T follicular helper cell (primary cell): ENCODE measurements at regions not wholly inside any gene's neighbourhood (a gene's known extent, or its start where the extent isn't known, plus 50 kb on each side); places are given as distances from the start of the nearest gene placed in this dataset.

Source experiments
- DNase-seq: peaks from one replicate; pipeline ENCODE4 v3.0.0-alpha.2; 2020; ENCODE audit warnings: low read depth

GRCh38 chr14:97584528-97584927, 787.3 kb downstream of the VRK1 start:
- DNase-seq: no peak

GRCh38 chr14:97592341-97592980, 795.3 kb downstream of the VRK1 start:
- no peak for DNase-seq

- no peak for DNase-seq
These were observed 797.1 kb downstream of the VRK1 start for GRCh38 chr14:97594306-97594705.

DNA sequence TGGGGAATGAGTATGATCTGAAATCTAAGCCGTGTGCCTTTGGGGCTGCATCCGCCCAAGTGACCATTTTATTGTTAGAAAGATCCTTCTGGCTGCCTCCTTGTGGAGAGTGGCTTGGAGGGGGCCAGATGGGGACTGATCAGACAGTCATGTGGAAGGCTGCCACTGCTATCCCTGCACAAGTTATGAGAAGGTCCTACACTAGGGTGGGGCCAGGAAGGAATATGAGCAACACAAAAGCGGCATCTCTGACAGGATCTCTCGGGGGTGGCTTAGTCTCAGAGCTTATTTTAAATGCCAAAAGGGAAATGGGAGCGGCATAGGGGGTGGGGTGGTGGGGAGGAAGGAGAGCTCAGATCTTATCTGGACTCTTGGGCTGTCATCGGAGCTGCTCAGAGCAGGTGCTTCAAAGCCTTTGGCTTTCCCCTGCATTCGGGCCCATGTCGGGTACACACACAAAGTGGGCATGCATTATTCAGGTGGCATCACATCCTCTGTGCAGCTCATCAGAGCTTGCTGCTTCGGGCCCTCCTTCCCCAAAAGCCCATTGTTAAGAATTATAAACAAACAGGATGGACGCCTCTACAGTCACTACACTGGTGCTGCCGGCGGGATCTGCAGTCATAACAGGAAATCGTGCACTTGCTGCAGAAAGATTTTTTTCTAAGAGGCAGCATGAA, 805.4 kb downstream of the VRK1 start:
- DNase-seq: peak; percentile 73

DNA sequence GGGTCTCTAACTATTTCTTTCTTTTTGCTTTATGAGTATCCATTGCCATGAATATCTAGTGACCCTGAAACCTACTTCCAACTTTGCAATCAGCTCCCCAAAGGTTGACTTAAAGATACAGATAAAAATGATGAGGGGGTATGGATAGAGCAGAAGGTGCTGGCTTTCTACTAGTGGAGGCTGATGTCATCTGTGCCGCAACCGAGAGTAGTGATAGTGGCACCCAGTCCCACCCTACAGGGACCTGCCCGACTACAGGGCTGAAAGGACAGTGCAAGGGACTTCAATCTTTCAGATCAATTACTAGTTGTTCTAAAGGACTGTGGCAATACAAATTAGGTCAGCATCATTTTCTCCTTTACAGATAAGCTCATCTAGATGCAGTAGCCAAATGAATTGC, 806.0 kb downstream of the VRK1 start:
- DNase-seq: peak; percentile 12

DNA sequence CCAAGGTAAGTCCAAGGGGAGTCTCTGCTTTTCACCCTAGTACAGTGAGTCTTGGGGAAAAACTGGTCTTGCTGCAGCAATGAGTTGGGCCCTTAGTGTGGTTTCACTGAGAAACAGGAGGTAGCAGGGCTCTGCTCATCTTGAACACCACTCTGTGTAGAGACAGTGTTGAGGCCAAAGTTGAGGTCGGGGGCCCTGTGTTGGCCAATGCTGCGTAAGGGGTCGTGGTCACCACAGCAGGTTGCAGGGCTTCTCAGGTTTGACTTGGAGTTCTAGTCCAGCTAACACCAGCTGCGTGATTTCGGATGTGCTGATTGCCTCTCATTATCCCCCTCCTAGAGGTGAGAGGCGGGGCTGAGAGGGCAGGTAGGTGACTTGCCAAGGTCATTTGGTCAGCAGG, 807.5 kb downstream of the VRK1 start:
- no peak for DNase-seq

- no peak for DNase-seq
These were observed 821.2 kb downstream of the VRK1 start for GRCh38 chr14:97618401-97618800.

GRCh38 chr14:97618917-97619690, 821.9 kb downstream of the VRK1 start:
- DNase-seq: no peak

GRCh38 chr14:97620066-97620465, 822.9 kb downstream of the VRK1 start:
- no peak for DNase-seq

- no peak for DNase-seq
These were observed 827.8 kb downstream of the VRK1 start for GRCh38 chr14:97624985-97625384.

DNA sequence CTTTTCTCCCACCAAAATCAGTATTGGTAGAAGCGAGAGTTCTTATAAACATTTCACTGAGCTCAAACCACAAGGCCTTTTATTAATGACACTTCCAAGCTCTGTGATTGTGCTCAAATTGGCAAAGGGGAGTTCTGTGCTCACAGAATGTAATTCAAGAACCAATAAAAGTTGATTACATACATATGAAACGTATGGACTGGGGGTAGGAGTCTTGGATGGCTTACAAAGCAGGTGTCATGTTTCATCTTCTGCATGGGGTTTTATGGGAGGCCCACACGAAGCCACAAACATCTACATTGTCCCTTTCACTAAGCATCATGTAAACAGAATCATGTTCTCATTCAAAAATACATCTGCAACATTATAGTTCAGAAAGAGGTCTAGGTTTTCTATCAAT, 828.3 kb downstream of the VRK1 start:
- DNase-seq: no peak

GRCh38 chr14:97626088-97626487, 828.9 kb downstream of the VRK1 start:
- no peak for DNase-seq

GRCh38 chr14:97630249-97630648, 833.1 kb downstream of the VRK1 start:
- DNase-seq: no peak

DNA sequence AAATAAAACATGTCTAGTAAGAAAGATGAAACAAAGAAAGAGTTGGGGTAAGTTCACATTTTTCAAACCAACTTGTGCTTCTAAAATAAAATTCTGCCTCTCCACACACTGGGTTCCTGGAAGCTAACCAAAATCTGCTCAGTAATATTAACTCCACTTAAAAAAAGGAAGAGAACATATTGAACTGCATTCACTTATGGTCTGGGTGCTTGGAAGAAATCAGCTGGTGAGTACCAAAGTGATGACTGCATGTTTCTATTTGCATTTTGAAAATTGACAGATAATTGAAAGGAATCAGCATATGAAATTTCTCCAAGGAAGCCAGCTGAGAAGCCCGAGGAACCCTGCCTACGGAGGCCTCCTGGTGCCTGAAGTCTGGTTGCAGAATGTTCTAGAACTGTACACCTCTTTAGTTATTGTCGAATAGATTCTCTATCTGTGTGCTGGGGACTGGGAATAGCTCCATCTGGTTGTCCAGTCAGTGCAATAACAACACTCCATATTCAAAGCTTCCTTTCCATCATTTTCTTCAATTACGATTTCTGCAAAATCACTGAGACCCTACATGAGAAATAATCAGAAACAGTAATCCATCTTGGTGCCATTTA, 836.1 kb downstream of the VRK1 start:
- DNase-seq: no peak

DNA sequence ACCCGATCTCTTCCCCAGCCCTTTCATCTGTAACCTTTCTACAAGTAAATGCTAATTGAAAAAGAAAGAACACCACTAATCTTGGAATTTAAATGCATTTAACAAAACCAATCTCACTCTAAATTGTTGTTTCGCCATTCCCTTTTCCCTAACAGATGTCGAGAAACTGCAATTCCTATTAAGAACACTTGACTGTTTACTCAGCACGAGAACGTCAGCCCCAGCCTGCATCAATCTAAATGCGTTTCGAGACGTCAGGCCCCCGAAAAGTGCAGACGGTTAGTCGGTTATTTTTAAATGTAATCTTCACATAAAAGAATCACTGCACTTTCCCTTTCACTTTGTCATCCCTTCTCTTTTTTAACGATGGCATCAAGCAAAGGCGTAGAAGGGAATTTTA, 837.6 kb downstream of the VRK1 start:
- peak; percentile 17 for DNase-seq

GRCh38 chr14:97638864-97639263, 841.7 kb downstream of the VRK1 start:
- no peak for DNase-seq

DNA sequence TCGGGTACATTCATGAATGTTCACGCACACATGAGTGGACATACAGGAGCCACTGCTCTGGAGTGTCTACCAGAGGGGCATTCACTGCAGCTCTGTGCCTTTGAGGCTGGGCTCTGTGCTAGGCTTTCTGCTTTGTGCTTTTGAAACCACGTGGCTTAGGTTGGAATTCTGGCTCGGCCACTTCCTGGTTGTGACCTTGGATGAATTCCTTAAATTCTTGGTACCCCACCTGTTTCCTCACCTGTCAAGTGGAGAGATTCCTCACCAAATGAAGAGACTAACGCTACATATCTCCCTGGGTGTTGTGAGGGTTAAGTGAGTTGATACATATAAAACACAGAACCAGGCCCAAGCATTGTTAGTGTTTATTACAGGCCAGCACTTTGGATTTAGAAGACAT, 842.8 kb downstream of the VRK1 start:
- no peak for DNase-seq

GRCh38 chr14:97641827-97642226, 844.6 kb downstream of the VRK1 start:
- DNase-seq: no peak

- no peak for DNase-seq
These were observed 845.4 kb downstream of the VRK1 start for GRCh38 chr14:97642631-97643030.

DNA sequence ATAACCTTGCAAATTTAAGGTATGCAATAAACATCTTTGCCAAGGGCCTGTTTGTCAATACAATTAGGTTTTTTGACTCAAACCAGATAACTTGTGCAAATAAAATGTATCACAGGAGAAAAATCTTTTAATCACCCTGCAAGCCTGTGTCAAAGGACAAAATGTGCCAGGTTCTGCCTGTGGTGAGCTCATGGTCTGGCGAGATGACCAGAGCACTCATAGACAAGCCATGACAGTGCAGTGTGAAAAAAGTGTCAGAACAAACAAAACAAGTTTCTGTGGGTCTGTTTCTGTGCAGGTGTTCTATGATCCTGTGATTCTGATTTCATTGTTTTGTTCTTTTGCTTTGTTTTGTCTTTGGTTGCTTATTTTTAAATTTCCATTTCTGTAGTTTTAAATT, 847.2 kb downstream of the VRK1 start:
- no peak for DNase-seq

DNA sequence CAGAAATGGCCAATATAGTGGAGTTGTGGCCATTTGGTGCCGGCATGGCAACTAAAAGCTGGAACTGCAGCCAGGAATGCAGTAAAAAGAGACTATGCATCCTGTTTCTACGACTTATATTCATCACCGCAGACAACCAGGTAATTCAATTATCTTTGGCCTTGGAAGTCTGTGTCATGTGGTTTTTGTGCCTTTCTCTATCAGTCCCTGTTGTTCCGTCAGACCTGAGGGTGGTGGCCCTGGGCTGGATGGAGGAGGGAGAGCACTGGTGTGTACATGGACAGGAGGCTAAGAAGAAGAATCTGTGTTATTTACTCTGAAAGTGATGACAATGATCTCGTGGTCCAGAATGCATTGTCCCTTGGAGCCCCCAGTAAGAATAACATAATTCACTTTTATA, 852.6 kb downstream of the VRK1 start:
- no peak for DNase-seq

DNA sequence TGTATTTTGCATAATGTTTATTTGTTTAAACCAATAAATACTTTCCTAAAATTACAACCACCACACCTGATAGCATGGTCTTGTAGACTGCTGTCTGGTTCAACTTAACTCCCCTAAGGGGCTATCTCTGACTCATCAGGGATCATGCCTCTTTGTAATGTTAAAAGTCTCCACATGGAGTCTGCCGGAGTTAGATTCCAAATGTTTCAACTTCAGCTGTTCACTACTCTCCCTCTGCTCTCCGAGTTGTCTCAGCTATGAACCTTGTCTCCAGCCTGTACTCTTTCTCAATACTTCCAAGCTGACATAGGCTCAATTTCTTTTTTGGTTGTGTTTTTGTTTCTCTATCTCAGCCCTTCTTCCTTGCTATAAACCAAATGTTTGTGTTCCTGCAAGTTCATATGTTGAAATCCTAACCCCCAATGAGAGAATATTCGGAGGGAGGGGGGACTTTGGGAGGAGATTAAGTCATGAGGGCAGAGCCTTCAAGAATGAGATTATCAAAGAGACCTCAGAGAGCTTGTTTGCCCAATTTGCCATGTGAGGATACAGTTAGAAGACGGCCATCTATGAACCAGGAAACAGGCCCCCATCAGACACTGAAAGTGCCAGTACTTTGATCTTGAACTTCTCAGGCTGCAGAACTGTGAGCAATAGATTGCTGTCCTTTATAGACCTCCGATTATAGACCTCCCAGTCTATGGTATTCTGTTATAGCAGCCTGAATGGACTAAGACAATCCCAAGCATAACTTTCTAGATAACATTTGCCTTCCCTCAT, 858.2 kb downstream of the VRK1 start:
- no peak for DNase-seq
